ENCODE measurements at regions not wholly inside any gene's neighbourhood (a gene's known extent, or its start where the extent isn't known, plus 50 kb on each side); places are given as distances from the start of the nearest gene placed in this dataset.

DNA sequence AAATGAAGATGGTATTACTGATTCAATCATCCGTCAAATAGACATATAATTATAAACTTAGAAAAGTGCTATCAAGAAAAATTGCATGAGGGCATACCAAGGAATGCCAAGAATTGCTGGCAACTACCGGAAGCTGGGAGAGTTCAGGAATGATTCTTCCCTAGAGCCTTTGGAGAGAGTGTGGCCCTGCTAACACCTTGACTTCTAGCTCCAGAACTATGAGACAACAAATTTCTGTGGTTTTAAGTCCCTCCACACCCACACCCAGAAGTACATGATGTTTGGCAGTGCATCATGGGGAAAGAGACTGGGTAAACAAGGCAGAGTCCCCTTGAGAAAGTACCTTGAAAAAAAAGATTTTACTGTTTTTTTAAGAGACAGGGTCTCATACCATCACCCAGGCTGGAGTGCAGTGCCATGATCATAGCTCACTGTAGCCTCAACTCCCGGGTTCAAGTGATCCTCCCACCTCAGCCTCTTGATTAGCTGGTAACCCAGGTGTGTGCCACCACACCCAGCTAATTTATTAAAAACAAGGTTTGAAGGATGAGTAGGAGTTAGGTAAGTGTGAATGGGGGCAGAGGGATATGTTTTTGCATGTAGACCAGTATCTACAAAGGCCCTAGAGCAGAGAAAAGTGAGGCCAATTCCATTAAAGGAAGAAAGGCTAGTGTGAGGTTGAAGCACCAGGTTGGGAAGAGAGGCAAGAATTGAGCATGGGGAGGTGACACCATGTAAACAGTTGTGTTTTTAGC lies 53.1 kb downstream of the GSX2 start:
- H3K4me3 ChIP-seq (ENCODE audit: insufficient read depth in 1 of 2, low read depth in 1 of 2, low read length in 2 of 2): no peak overlapping the region
- H3K4ac ChIP-seq (ENCODE audit: low read depth in 1 of 2, low read length in 2 of 2): no peak overlapping the region
- H2AFZ ChIP-seq (ENCODE audit: low read depth, low read length): no peak overlapping the region
- H3K27me3 ChIP-seq (ENCODE audit: control insufficient read depth in 1 of 2, insufficient read depth in 1 of 2, low read length in 2 of 2): peaks cover 0 to 18% of the 10 kb centered on the region in 2 experiments
- H3K27ac ChIP-seq (ENCODE audit: low read length, poor library complexity, severe bottlenecking): peak overlapping the region; percentile 54
- peak; percentile 22 for DNase-seq
- WGBS: 38% methylated on average over 1 of the region's 3 CpGs
- H3K9ac ChIP-seq (ENCODE audit: low read length): no peak overlapping the region
- no peak overlapping the region for H4K91ac ChIP-seq (ENCODE audit: low read length)
- H2BK120ac ChIP-seq (ENCODE audit: low read depth, low read length): no peak overlapping the region
- H2BK15ac ChIP-seq (ENCODE audit: low read depth, poor library complexity, severe bottlenecking): no peak overlapping the region
- H3K79me1 ChIP-seq (replicated peaks; ENCODE audit: low read length, poor library complexity, severe bottlenecking): no peaks in the 10 kb centered on the region
- no peaks in the 10 kb centered on the region for H3K4me1 ChIP-seq (ENCODE audit: control insufficient read depth, insufficient read depth, low read depth, low read length)
- no peak overlapping the region for H4K8ac ChIP-seq (ENCODE audit: low read length)
- H3K14ac ChIP-seq (ENCODE audit: low read length in 2 of 2): no peak overlapping the region
- peaks cover 5% of the 10 kb centered on the region for H3K9me3 ChIP-seq (ENCODE audit: control insufficient read depth, low read length)
- no peak overlapping the region for H3K4me2 ChIP-seq (ENCODE audit: low read length, poor library complexity, severe bottlenecking)
- H2BK12ac ChIP-seq (ENCODE audit: low read length in 2 of 2): no peak overlapping the region
- no peaks in the 10 kb centered on the region for H3K36me3 ChIP-seq (ENCODE audit: control insufficient read depth in 1 of 2, insufficient read depth in 2 of 2, low read depth in 1 of 2, low read length in 2 of 2)
- no peak overlapping the region for H3K18ac ChIP-seq (ENCODE audit: low read depth in 1 of 2, low read length in 2 of 2)
- peak overlapping the region; percentile 11 for H2AK5ac ChIP-seq (ENCODE audit: low read length, severe bottlenecking)
- no peak overlapping the region for H3K23ac ChIP-seq (ENCODE audit: low read length in 2 of 2)
- H2BK5ac ChIP-seq (ENCODE audit: low read depth, low read length, poor library complexity, severe bottlenecking): no peak overlapping the region

DNA sequence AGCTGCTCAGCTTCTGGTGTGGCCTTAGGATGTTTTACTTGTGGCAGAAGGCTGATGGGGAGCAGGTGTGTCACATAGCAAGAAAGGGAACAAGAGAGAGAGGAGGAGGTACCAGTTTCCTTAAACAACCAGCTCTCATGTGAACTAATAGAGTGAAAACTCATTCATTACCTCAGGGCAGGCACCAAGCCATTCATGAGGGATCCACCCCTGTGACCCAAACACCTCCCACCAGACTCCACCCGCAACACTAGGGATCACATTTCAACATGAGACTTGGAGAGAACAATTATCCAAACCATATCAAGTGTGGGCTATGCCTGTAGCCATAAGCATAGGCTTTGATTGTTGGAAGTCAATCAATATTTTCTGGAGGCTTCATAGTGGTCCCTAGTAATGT lies 56.0 kb downstream of the GSX2 start:
- Histone ChIP-seq H3K4me1 (ENCODE audit: control insufficient read depth, insufficient read depth, low read depth, low read length) (no peaks in the 10 kb centered on the region), H3K27ac (ENCODE audit: low read length, poor library complexity, severe bottlenecking) (no peak overlapping the region), H2BK12ac (ENCODE audit: low read length in 2 of 2) (no peak overlapping the region), H3K9me3 (ENCODE audit: control insufficient read depth, low read length) (peaks cover 28% of the 10 kb centered on the region), H2AK5ac (ENCODE audit: low read length, severe bottlenecking) (no peak overlapping the region), H3K36me3 (ENCODE audit: control insufficient read depth in 1 of 2, insufficient read depth in 2 of 2, low read depth in 1 of 2, low read length in 2 of 2) (no peaks in the 10 kb centered on the region), H3K14ac (ENCODE audit: low read length in 2 of 2) (no peak overlapping the region), H3K18ac (ENCODE audit: low read depth in 1 of 2, low read length in 2 of 2) (no peak overlapping the region), H2BK120ac (ENCODE audit: low read depth, low read length) (no peak overlapping the region), H4K91ac (ENCODE audit: low read length) (no peak overlapping the region), H3K9ac (ENCODE audit: low read length) (no peak overlapping the region), H2AFZ (ENCODE audit: low read depth, low read length) (no peak overlapping the region), H3K23ac (ENCODE audit: low read length in 2 of 2) (no peak overlapping the region), H3K4me3 (ENCODE audit: insufficient read depth in 1 of 2, low read depth in 1 of 2, low read length in 2 of 2) (no peak overlapping the region), H2BK5ac (ENCODE audit: low read depth, low read length, poor library complexity, severe bottlenecking) (no peak overlapping the region), H3K4ac (ENCODE audit: low read depth in 1 of 2, low read length in 2 of 2) (no peak overlapping the region), H3K79me1 (replicated peaks; ENCODE audit: low read length, poor library complexity, severe bottlenecking) (no peaks in the 10 kb centered on the region), H4K8ac (ENCODE audit: low read length) (no peak overlapping the region), H3K27me3 (ENCODE audit: control insufficient read depth in 1 of 2, insufficient read depth in 1 of 2, low read length in 2 of 2) (peaks cover 0 to 5% of the 10 kb centered on the region in 2 experiments), H3K4me2 (ENCODE audit: low read length, poor library complexity, severe bottlenecking) (no peak overlapping the region), H2BK15ac (ENCODE audit: low read depth, poor library complexity, severe bottlenecking) (no peak overlapping the region)
- no CpG with 5 or more reads among the region's 1 CpG for WGBS
- DNase-seq: no peak

DNA sequence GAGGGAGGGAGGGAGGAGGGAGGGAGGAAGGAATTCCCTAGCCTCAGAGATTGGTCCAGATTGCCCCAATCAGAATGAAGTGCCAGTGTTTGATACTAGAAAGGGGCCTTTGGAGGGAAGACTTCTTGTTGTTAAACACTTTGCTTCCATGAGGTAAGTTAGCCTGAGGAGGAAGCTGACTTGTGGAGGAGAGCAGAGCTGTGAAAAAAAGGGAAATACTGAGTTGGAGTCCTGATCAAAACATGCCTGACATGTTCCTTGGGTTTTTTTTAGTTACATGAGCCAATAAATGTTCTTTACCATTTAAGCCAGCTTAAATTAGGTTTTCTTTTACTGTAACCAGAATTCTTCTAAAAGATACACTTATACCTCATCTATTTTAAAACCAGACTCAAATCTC lies 57.6 kb downstream of the GSX2 start:
- no peak overlapping the region for H3K4ac ChIP-seq (ENCODE audit: low read depth in 1 of 2, low read length in 2 of 2)
- H2BK15ac ChIP-seq (ENCODE audit: low read depth, poor library complexity, severe bottlenecking): no peak overlapping the region
- no peak overlapping the region for H3K23ac ChIP-seq (ENCODE audit: low read length in 2 of 2)
- H3K18ac ChIP-seq (ENCODE audit: low read depth in 1 of 2, low read length in 2 of 2): no peak overlapping the region
- no peak overlapping the region for H3K9ac ChIP-seq (ENCODE audit: low read length)
- DNase-seq: no peak
- no peaks in the 10 kb centered on the region for H3K4me1 ChIP-seq (ENCODE audit: control insufficient read depth, insufficient read depth, low read depth, low read length)
- no peak overlapping the region for H4K8ac ChIP-seq (ENCODE audit: low read length)
- no peak overlapping the region for H2AFZ ChIP-seq (ENCODE audit: low read depth, low read length)
- H3K9me3 ChIP-seq (ENCODE audit: control insufficient read depth, low read length): peaks cover 33% of the 10 kb centered on the region
- no peak overlapping the region for H3K14ac ChIP-seq (ENCODE audit: low read length in 2 of 2)
- H3K4me2 ChIP-seq (ENCODE audit: low read length, poor library complexity, severe bottlenecking): no peak overlapping the region
- no peak overlapping the region for H3K27ac ChIP-seq (ENCODE audit: low read length, poor library complexity, severe bottlenecking)
- H3K27me3 ChIP-seq (ENCODE audit: control insufficient read depth in 1 of 2, insufficient read depth in 1 of 2, low read length in 2 of 2): no peaks in the 10 kb centered on the region
- H2BK12ac ChIP-seq (ENCODE audit: low read length in 2 of 2): no peak overlapping the region
- no peak overlapping the region for H3K4me3 ChIP-seq (ENCODE audit: insufficient read depth in 1 of 2, low read depth in 1 of 2, low read length in 2 of 2)
- H2BK5ac ChIP-seq (ENCODE audit: low read depth, low read length, poor library complexity, severe bottlenecking): no peak overlapping the region
- no peaks in the 10 kb centered on the region for H3K36me3 ChIP-seq (ENCODE audit: control insufficient read depth in 1 of 2, insufficient read depth in 2 of 2, low read depth in 1 of 2, low read length in 2 of 2)
- no peak overlapping the region for H4K91ac ChIP-seq (ENCODE audit: low read length)
- H2BK120ac ChIP-seq (ENCODE audit: low read depth, low read length): no peak overlapping the region
- no peaks in the 10 kb centered on the region for H3K79me1 ChIP-seq (replicated peaks; ENCODE audit: low read length, poor library complexity, severe bottlenecking)
- H2AK5ac ChIP-seq (ENCODE audit: low read length, severe bottlenecking): no peak overlapping the region

DNA sequence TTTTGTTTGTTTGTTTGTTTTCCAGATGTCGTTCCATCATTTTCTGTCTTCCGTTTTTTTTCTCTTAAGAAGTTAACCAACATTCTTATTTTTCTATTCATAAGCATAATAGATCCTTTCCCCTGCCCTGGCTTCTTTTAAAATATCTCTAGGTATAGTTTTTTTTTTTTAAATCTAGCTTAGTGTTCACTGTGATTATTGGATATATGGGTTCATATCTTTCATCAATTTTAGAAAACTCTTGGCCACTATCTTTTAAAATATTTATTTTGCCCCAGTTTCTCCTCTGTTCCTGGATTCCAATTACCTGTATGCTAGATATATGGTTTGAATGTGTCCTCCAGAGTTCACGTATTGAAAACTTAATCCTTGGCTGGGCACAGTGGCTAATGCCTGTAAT lies 59.6 kb downstream of the GSX2 start:
- no peak overlapping the region for H3K14ac ChIP-seq (ENCODE audit: low read length in 2 of 2)
- H2BK120ac ChIP-seq (ENCODE audit: low read depth, low read length): no peak overlapping the region
- H3K4ac ChIP-seq (ENCODE audit: low read depth in 1 of 2, low read length in 2 of 2): no peak overlapping the region
- no peak overlapping the region for H2BK12ac ChIP-seq (ENCODE audit: low read length in 2 of 2)
- no peak overlapping the region for H4K91ac ChIP-seq (ENCODE audit: low read length)
- no peak overlapping the region for H3K23ac ChIP-seq (ENCODE audit: low read length in 2 of 2)
- H2BK5ac ChIP-seq (ENCODE audit: low read depth, low read length, poor library complexity, severe bottlenecking): no peak overlapping the region
- WGBS: 82% methylated on average over 3 of the region's 3 CpGs
- no peaks in the 10 kb centered on the region for H3K36me3 ChIP-seq (ENCODE audit: control insufficient read depth in 1 of 2, insufficient read depth in 2 of 2, low read depth in 1 of 2, low read length in 2 of 2)
- H3K27ac ChIP-seq (ENCODE audit: low read length, poor library complexity, severe bottlenecking): no peak overlapping the region
- H3K9me3 ChIP-seq (ENCODE audit: control insufficient read depth, low read length): peaks cover 33% of the 10 kb centered on the region
- H2BK15ac ChIP-seq (ENCODE audit: low read depth, poor library complexity, severe bottlenecking): no peak overlapping the region
- H3K4me1 ChIP-seq (ENCODE audit: control insufficient read depth, insufficient read depth, low read depth, low read length): peaks cover 2% of the 10 kb centered on the region
- H3K9ac ChIP-seq (ENCODE audit: low read length): no peak overlapping the region
- H3K79me1 ChIP-seq (replicated peaks; ENCODE audit: low read length, poor library complexity, severe bottlenecking): no peaks in the 10 kb centered on the region
- H3K4me3 ChIP-seq (ENCODE audit: insufficient read depth in 1 of 2, low read depth in 1 of 2, low read length in 2 of 2): no peak overlapping the region
- no peaks in the 10 kb centered on the region for H3K27me3 ChIP-seq (ENCODE audit: control insufficient read depth in 1 of 2, insufficient read depth in 1 of 2, low read length in 2 of 2)
- DNase-seq: no peak
- H3K18ac ChIP-seq (ENCODE audit: low read depth in 1 of 2, low read length in 2 of 2): no peak overlapping the region
- H2AFZ ChIP-seq (ENCODE audit: low read depth, low read length): no peak overlapping the region
- no peak overlapping the region for H3K4me2 ChIP-seq (ENCODE audit: low read length, poor library complexity, severe bottlenecking)
- H2AK5ac ChIP-seq (ENCODE audit: low read length, severe bottlenecking): no peak overlapping the region
- H4K8ac ChIP-seq (ENCODE audit: low read length): no peak overlapping the region

Measured in mesenchymal stem cell (in vitro differentiated cells and primary cell).